B cell (primary cell): ENCODE measurements at regions not wholly inside any gene's neighbourhood (a gene's known extent, or its start where the extent isn't known, plus 50 kb on each side); places are given as distances from the start of the nearest gene placed in this dataset.

ENCODE experiments used
- ATAC-seq: fragments of 200-7000 bp; cut with Tn5 transposase; one replicate; pipeline ENCODE4 v1.10.0; 2021; ENCODE audit warnings: low read depth, mild to moderate bottlenecking, moderate number of reproducible peaks, moderate library complexity
- CTCF ChIA-PET: fragments of 350-600 bp; sonication (Branson Sonifier 250); formaldehyde crosslinking; loops from one replicate; lab custom pipeline; 2021; ENCODE audit warnings: antibody characterized with exemption, inconsistent platforms; lab: Charles Lee
- POLR2A ChIA-PET: fragments of 350-600 bp; sonication (Branson Sonifier 250); formaldehyde crosslinking; loops from one replicate; lab custom pipeline; 2021; ENCODE audit warnings: antibody characterized with exemption; lab: Charles Lee
- DNase-seq: peaks from one replicate; pipeline ENCODE4 v3.0.0; 2013
- H2AFZ ChIP-seq: 2 replicates; pipeline ENCODE4 v1.6.1; 2012; ENCODE audit warnings: mild to moderate bottlenecking, low read depth, low read length; ENCODE audit not compliant: insufficient read depth, poor library complexity, severe bottlenecking
- H3K27ac ChIP-seq, 2 donors: 1 replicate in 1 of 2; 2 replicates in 1 of 2; pipeline ENCODE4 v1.5.1; 2012 to 2013; ENCODE audit warnings: low read length in 2 of 2, mild to moderate bottlenecking in 2 of 2, moderate library complexity in 1 of 2
- H3K27me3 ChIP-seq, 4 experiments: fragments of 200-600 bp in 1 of 4; sonication (generic) in 1 of 4; replicated peaks in 1 of 4; 1 replicate in 2 of 4; 2 replicates in 2 of 4; pipeline versions ENCODE4 v1.6.1 to v1.7.0; 2013 to 2016; ENCODE audit warnings: low read length in 3 of 4, mild to moderate bottlenecking in 2 of 4, mixed read lengths in 1 of 4, moderate library complexity in 1 of 4; ENCODE audit not compliant: insufficient read depth in 4 of 4, control insufficient read depth in 3 of 4; ENCODE audit errors: control extremely low read depth in 1 of 4
- H3K36me3 ChIP-seq, 2 experiments: replicated peaks in 1 of 2; 1 replicate in 1 of 2; 2 replicates in 1 of 2; pipeline versions ENCODE4 v1.6.1 to v1.7.1; 2013; ENCODE audit warnings: low read length in 1 of 2; ENCODE audit not compliant: insufficient read depth in 2 of 2, control insufficient read depth in 1 of 2; ENCODE audit errors: control extremely low read depth in 1 of 2, extremely low read depth in 1 of 2
- H3K4me1 ChIP-seq, 2 donors: fragments of 200-600 bp in 1 of 2; sonication (generic) in 1 of 2; 1 replicate in 1 of 2; 2 replicates in 1 of 2; pipeline versions ENCODE4 v1.5.1 to v1.6.1; 2013 to 2017; ENCODE audit warnings: low read length in 2 of 2; ENCODE audit not compliant: control insufficient read depth in 2 of 2, insufficient read depth in 2 of 2
- H3K4me2 ChIP-seq: replicated peaks from 2 replicates; pipeline ENCODE3; 2012; ENCODE audit warnings: mild to moderate bottlenecking, low read depth, low read length; ENCODE audit not compliant: poor library complexity, severe bottlenecking
- H3K4me3 ChIP-seq, 5 experiments: fragments of 200-600 bp in 1 of 5; sonication (generic) in 1 of 5; 1 replicate in 3 of 5; 2 replicates in 2 of 5; pipeline versions ENCODE4 v1.5.1 to v1.7.0; 2011 to 2016; ENCODE audit warnings: low read length in 4 of 5, mild to moderate bottlenecking in 4 of 5, low read depth in 2 of 5, control low read depth in 1 of 5, moderate library complexity in 1 of 5; ENCODE audit not compliant: insufficient read depth in 1 of 5; ENCODE audit errors: control extremely low read depth in 1 of 5, extremely low read depth in 1 of 5
- H3K79me2 ChIP-seq: fragments of 200-600 bp; sonication (generic); one replicate; pipeline ENCODE4 v1.6.0; 2016; ENCODE audit warnings: low read length; ENCODE audit not compliant: control insufficient read depth, insufficient read depth
- H3K9ac ChIP-seq: fragments of 200-600 bp; sonication (generic); 2 replicates; pipeline ENCODE4 v1.6.1; 2017; ENCODE audit warnings: mild to moderate bottlenecking, low read length, moderate library complexity
- H3K9me3 ChIP-seq, 3 donors: one replicate each; pipeline versions ENCODE4 v1.6.1 to v1.7.1; 2013; ENCODE audit warnings: low read length in 2 of 3; ENCODE audit not compliant: control insufficient read depth in 2 of 3, insufficient read depth in 1 of 3; ENCODE audit errors: control extremely low read depth in 1 of 3
- H4K20me1 ChIP-seq: 2 replicates; pipeline ENCODE4 v1.6.0; 2012; ENCODE audit warnings: mild to moderate bottlenecking, low read length; ENCODE audit not compliant: insufficient read depth, control insufficient read depth, poor library complexity, severe bottlenecking
- H3K27ac Mint-ChIP-seq: one replicate; pipeline ENCODE4 v1.8.0; 2021; ENCODE audit warnings: mixed read lengths
- H3K27me3 Mint-ChIP-seq: one replicate; pipeline ENCODE4 v1.8.0; 2021; ENCODE audit warnings: mixed read lengths
- H3K4me1 Mint-ChIP-seq: one replicate; pipeline ENCODE4 v1.8.0; 2021; ENCODE audit warnings: mixed read lengths
- H3K4me3 Mint-ChIP-seq: one replicate; pipeline ENCODE4 v1.8.0; 2021; ENCODE audit warnings: mixed read lengths
- H3K9me3 Mint-ChIP-seq: one replicate; pipeline ENCODE4 v1.8.0; 2022; ENCODE audit warnings: mixed read lengths; ENCODE audit not compliant: insufficient read depth
- CTCF ChIP-seq: fragments of 200-600 bp; IDR thresholded peaks from one replicate; pipeline ENCODE4 v1.8.0; 2022; ENCODE audit warnings: antibody characterized with exemption, mild to moderate bottlenecking
- EZH2 ChIP-seq: IDR thresholded peaks from 2 replicates; pipeline ENCODE4 v1.6.1; 2012; ENCODE audit warnings: borderline replicate concordance, low read depth, mild to moderate bottlenecking, moderate library complexity, low read length; ENCODE audit not compliant: insufficient read depth, poor library complexity, severe bottlenecking
- WGBS: methylation state at CpG from one replicate; pipeline ENCODE4 v1.1.5; 2013; ENCODE audit warnings: missing lambda C conversion rate; ENCODE audit not compliant: insufficient coverage; 5-methylcytosine and 5-hydroxymethylcytosine counted together
- intact Hi-C: fragments of 100-400 bp; cut with micrococcal nuclease; formaldehyde crosslinking; loops from one replicate; pipeline ENCODE4 v1.10.0; 2022

GRCh38 chr19:28582796-28583195, 630.2 kb downstream of the UQCRFS1 start:
- Mint-ChIP-seq H3K9me3 (no peaks in the 10 kb centered on the region), H3K27ac (no peak overlapping the region), H3K4me3 (no peak overlapping the region), H3K27me3 (no peaks in the 10 kb centered on the region), H3K4me1 (no peaks in the 10 kb centered on the region)
- DNase-seq: no peak
- Histone ChIP-seq H3K4me2 (no peak overlapping the region), H2AFZ (no peak overlapping the region), H3K4me1 (no peaks in the 10 kb centered on the region), H3K27me3 (no peaks in the 10 kb centered on the region), H3K4me3 (no peak overlapping the region), H3K36me3 (no peaks in the 10 kb centered on the region), H3K9ac (no peak overlapping the region), H3K27ac (no peak overlapping the region), H3K9me3 (peaks cover 0 to 29% (median 0%) of the 10 kb centered on the region in 3 donors), H3K79me2 (no peaks in the 10 kb centered on the region), H4K20me1 (no peaks in the 10 kb centered on the region)
- TF ChIP-seq CTCF: no peak
- TF ChIP-seq EZH2: no peak
- intact Hi-C loops: no loop called here
- WGBS: 79% methylated on average over 2 of the region's 2 CpGs
- ChIA-PET CTCF (no interaction called here), POLR2A (no interaction called here)
- ATAC-seq: no peak

- no peak for TF ChIP-seq EZH2
- no peak for TF ChIP-seq CTCF
- CTCF ChIA-PET: no interaction called here
Measured at GRCh38 chr19:28582344-28582743, 630.6 kb downstream of the UQCRFS1 start.

More at GRCh38 chr19:28582344-28582743, 630.6 kb downstream of the UQCRFS1 start:
- no peak for ATAC-seq
- Histone ChIP-seq H3K4me1 (no peaks in the 10 kb centered on the region), H3K9ac (no peak overlapping the region), H3K9me3 (peaks cover 0 to 30% (median 0%) of the 10 kb centered on the region in 3 donors), H3K79me2 (no peaks in the 10 kb centered on the region), H3K27me3 (no peaks in the 10 kb centered on the region), H2AFZ (no peak overlapping the region), H3K4me2 (no peak overlapping the region), H3K27ac (no peak overlapping the region), H3K4me3 (no peak overlapping the region), H4K20me1 (no peaks in the 10 kb centered on the region), H3K36me3 (no peaks in the 10 kb centered on the region)
- no peaks in the 10 kb centered on the region for H3K4me1 Mint-ChIP-seq
- POLR2A ChIA-PET: no interaction called here
- 97% methylated on average over 5 of the region's 6 CpGs for WGBS
- intact Hi-C loops: no loop called here
- DNase-seq: no peak
- no peaks in the 10 kb centered on the region for H3K27me3 Mint-ChIP-seq
- H3K9me3 Mint-ChIP-seq: no peaks in the 10 kb centered on the region
- H3K27ac Mint-ChIP-seq: no peak overlapping the region
- no peak overlapping the region for H3K4me3 Mint-ChIP-seq
